ENCODE measurements at regions not wholly inside any gene's neighbourhood (a gene's known extent, or its start where the extent isn't known, plus 50 kb on each side); places are given as distances from the start of the nearest gene placed in this dataset.

DNA sequence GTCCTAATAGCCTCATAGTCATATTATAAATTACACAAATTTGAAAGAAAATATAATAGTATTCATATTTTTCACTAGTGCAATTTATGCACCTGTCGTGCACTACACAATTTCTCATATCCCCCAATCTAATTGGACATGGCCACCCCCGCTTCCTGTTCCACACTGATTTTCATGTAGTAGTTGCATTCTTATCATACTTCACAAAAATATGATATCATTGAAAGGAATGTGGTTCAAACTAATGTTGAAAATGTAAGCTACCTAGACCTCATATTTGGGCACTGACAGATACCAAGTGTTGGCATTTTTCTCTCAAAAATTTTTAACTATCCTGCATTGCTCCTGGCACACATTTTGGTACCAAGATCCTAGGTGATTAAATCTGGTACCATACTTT, 985.5 kb upstream of the POU3F3 start (continued):
- TF ChIP-seq, protein P1, sequence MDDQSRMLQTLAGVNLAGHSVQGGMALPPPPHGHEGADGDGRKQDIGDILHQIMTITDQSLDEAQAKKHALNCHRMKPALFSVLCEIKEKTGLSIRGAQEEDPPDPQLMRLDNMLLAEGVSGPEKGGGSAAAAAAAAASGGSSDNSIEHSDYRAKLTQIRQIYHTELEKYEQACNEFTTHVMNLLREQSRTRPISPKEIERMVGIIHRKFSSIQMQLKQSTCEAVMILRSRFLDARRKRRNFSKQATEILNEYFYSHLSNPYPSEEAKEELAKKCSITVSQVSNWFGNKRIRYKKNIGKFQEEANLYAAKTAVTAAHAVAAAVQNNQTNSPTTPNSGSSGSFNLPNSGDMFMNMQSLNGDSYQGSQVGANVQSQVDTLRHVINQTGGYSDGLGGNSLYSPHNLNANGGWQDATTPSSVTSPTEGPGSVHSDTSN (CRISPR knock-in tag; IDR thresholded peaks at IDR 0.05; ENCODE audit: borderline replicate concordance), result no peak
- TF ChIP-seq ATAD3A (CRISPR knock-in tag; IDR thresholded peaks at IDR 0.05) (no peak), ZNF138 (CRISPR knock-in tag; IDR thresholded peaks at IDR 0.05; ENCODE audit: low read depth) (no peak), RNF219 (CRISPR knock-in tag; IDR thresholded peaks at IDR 0.05) (no peak), SIX1 (CRISPR knock-in tag; IDR thresholded peaks at IDR 0.05; ENCODE audit: borderline replicate concordance) (no peak)

DNA sequence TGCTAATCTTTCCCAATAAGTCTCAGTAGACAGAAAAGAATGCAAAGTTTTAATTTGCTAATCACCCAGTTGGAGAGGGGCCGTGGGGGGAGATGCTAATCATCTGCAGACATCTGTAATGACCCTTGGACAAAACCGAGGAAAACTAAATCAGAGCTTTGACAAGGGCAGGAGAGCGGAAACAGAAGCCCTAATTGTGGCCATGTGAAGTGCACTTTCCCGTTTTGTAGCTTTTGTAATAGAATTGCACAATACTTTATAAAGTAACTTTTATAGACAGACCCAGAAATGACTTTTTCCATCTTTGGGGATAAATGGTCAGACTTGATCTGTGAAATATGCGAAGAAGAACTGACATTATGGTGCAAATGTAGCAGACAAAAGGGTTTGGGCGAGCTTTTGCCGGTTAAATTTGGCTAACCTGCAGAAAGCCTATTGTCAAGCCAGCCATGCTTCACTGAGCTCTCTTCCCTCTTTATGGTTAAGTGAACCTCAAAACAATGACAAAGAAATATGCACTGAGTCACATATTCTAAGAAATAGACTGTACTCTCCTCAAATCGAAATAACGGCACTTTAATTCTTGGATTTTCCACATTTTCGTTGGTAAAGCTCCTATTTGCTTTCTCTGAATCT, 980.1 kb upstream of the POU3F3 start:
- 33% methylated on average over 10 of the region's 10 CpGs for WGBS (ENCODE audit: low lambda C conversion rate)
- in situ Hi-C loops (cut with HindIII; ENCODE audit: extremely low pct_ligation_motif_present, low pct_unique_long_range_greater_than_20kb), result no loop called here
- ATAC-seq (no peak), FAIRE-seq (no peak), DNase-seq (ENCODE audit: low spot score) (no peak)
- CTCF ChIA-PET (ENCODE audit: low intra/inter-chr PET ratio, low total read pairs), result no interaction called here
- intact Hi-C loops (cut with micrococcal nuclease; ENCODE audit: unreplicated experiment), result loop anchor here (5.0 kb wide), 1 partner anchor 858 kb away; no protein-coding TSS in a partner anchor
- H3K4me2 ChIP-seq (ENCODE audit: low read depth, low read length), result no peak overlapping the region
- H3K27me3 ChIP-seq (ENCODE audit: control insufficient read depth in 1 of 2, insufficient read depth in 2 of 2, low read length in 2 of 2), result no peaks in the 10 kb centered on the region
- POLR2A ChIA-PET, result no interaction called here
- no peak overlapping the region for H3K4me3 ChIP-seq (replicated peaks in 1 of 3; ENCODE audit: insufficient read depth in 1 of 3, low read depth in 2 of 3, low read length in 3 of 3)
- no peak overlapping the region for H3K27ac ChIP-seq (ENCODE audit: extremely low read length, insufficient read depth, low read length)
- no peaks in the 10 kb centered on the region for H3K4me1 ChIP-seq (ENCODE audit: insufficient read depth, low read length)
- H2AFZ ChIP-seq (ENCODE audit: low read length), result no peak overlapping the region
- no peaks in the 10 kb centered on the region for H3K9me3 ChIP-seq (ENCODE audit: low read length)
- H3K79me2 ChIP-seq (ENCODE audit: insufficient read depth, low read length), result no peaks in the 10 kb centered on the region
- BruUV-seq (replicated peaks), result no TSS peak
- no peaks in the 10 kb centered on the region for H4K20me1 ChIP-seq (ENCODE audit: insufficient read depth, low read length)
- no peaks in the 10 kb centered on the region for H3K36me3 ChIP-seq (replicated peaks in 1 of 2; ENCODE audit: control insufficient read depth in 1 of 2, insufficient read depth in 2 of 2, low read length in 2 of 2)
- H3K9ac ChIP-seq (ENCODE audit: insufficient read depth, low read depth, low read length), result no peak overlapping the region
- no peak for TF ChIP-seq ZNF800 (CRISPR knock-in tag; IDR thresholded peaks at IDR 0.05)
- TF ChIP-seq ZNF263 (CRISPR knock-in tag; IDR thresholded peaks at IDR 0.05), result no peak
- no peak for TF ChIP-seq ZNF451 (CRISPR knock-in tag; IDR thresholded peaks at IDR 0.05)
- TF ChIP-seq, protein P2, sequence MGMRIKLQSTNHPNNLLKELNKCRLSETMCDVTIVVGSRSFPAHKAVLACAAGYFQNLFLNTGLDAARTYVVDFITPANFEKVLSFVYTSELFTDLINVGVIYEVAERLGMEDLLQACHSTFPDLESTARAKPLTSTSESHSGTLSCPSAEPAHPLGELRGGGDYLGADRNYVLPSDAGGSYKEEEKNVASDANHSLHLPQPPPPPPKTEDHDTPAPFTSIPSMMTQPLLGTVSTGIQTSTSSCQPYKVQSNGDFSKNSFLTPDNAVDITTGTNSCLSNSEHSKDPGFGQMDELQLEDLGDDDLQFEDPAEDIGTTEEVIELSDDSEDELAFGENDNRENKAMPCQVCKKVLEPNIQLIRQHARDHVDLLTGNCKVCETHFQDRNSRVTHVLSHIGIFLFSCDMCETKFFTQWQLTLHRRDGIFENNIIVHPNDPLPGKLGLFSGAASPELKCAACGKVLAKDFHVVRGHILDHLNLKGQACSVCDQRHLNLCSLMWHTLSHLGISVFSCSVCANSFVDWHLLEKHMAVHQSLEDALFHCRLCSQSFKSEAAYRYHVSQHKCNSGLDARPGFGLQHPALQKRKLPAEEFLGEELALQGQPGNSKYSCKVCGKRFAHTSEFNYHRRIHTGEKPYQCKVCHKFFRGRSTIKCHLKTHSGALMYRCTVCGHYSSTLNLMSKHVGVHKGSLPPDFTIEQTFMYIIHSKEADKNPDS (CRISPR knock-in tag; IDR thresholded peaks at IDR 0.05), result no peak
- no peak for TF ChIP-seq NKX3-1 (CRISPR knock-in tag; IDR thresholded peaks at IDR 0.05)
- no peak for TF ChIP-seq ZNF720 (CRISPR knock-in tag; IDR thresholded peaks at IDR 0.05)
- TF ChIP-seq ZKSCAN8 (CRISPR knock-in tag; IDR thresholded peaks at IDR 0.05; ENCODE audit: borderline replicate concordance), result no peak
- no peak for TF ChIP-seq SCMH1 (CRISPR knock-in tag; IDR thresholded peaks at IDR 0.05; ENCODE audit: borderline replicate concordance)
- no peak for TF ChIP-seq ZNF713 (CRISPR knock-in tag; IDR thresholded peaks at IDR 0.05)
- TF ChIP-seq TCF7 (IDR thresholded peaks at IDR 0.05; ENCODE audit: low read depth), result no peak
- TF ChIP-seq ZNF572 (CRISPR knock-in tag; IDR thresholded peaks at IDR 0.05), result no peak

All from HepG2 (cell line).